D721Med (cell line): ENCODE measurements at regions not wholly inside any gene's neighbourhood (a gene's known extent, or its start where the extent isn't known, plus 50 kb on each side); places are given as distances from the start of the nearest gene placed in this dataset.

Source experiments
- DNase-seq: peaks from one replicate; pipeline ENCODE4 v3.0.0; 2011; ENCODE audit warnings: low spot score; ENCODE audit not compliant: insufficient read length
- FAIRE-seq: peaks from 2 replicates; lab custom pipeline; 2011; peaks lifted over from hg19 to GRCh38; lab: Jason Lieb, UNC
- TF ChIP-seq, protein P1 (sequence below): IDR thresholded peaks from 2 replicates; pipeline ENCODE4 v1.5.1; 2012; ENCODE audit warnings: mild to moderate bottlenecking, control low read depth; ENCODE audit not compliant: insufficient read depth; ENCODE audit errors: missing control alignments

DNA sequence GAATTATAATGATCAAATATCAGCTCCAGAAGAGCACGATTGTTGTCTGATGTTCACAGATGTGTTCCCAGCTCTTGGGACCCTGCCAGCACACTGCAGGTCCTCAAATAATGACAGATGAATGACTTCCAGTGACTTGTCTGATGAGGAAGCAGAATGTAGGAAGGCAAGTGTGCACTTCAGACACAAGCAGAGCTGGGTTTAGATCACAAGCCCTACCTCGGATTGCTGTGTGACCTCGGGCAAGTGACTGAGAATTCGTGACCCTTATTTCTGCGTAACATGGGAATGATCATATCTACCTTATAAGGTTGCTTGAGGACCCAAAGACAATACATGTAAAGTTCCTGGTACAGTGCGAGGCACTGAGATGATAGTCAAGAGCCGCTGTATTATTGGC lies 182.2 kb downstream of the ABCC12 start:
- TF ChIP-seq, protein P1, sequence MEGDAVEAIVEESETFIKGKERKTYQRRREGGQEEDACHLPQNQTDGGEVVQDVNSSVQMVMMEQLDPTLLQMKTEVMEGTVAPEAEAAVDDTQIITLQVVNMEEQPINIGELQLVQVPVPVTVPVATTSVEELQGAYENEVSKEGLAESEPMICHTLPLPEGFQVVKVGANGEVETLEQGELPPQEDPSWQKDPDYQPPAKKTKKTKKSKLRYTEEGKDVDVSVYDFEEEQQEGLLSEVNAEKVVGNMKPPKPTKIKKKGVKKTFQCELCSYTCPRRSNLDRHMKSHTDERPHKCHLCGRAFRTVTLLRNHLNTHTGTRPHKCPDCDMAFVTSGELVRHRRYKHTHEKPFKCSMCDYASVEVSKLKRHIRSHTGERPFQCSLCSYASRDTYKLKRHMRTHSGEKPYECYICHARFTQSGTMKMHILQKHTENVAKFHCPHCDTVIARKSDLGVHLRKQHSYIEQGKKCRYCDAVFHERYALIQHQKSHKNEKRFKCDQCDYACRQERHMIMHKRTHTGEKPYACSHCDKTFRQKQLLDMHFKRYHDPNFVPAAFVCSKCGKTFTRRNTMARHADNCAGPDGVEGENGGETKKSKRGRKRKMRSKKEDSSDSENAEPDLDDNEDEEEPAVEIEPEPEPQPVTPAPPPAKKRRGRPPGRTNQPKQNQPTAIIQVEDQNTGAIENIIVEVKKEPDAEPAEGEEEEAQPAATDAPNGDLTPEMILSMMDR = no peak
- FAIRE-seq (no peak), DNase-seq (no peak)

DNA sequence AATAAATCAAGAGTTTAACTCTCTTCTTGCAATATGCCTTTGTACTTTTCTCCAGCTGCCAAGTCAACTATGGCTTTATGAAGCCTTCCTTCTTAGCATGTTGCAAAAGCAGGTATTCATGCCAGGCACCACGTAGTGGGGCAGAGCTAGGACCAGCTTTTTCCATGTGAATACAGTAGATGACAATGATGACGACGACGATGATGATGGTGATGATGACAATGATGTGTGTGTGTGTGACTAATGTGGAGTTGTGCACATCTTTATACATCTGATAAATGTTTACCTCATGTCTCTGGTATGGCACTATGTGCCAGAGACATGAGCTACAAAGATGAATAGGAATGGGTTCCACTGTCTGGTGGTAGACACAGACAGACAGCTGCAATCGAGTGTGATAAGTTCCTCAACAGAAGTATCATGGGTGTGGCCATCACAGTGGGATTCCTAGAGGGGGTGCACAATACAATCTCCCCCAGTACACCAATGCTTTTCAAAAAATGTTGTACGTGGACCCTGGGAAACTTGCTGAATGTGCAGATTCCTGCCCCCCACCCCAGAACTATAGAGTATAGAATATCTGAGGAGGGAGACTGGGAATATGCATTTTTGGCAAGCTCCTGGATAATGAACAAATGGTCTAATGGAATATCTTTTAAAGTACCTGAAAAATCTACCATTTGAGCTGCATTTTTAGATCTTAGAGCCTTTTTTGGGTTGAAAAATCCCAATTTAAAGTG lies 183.4 kb downstream of the ABCC12 start:
- TF ChIP-seq, protein P1 = no peak
- FAIRE-seq (no peak), DNase-seq (no peak)

DNA sequence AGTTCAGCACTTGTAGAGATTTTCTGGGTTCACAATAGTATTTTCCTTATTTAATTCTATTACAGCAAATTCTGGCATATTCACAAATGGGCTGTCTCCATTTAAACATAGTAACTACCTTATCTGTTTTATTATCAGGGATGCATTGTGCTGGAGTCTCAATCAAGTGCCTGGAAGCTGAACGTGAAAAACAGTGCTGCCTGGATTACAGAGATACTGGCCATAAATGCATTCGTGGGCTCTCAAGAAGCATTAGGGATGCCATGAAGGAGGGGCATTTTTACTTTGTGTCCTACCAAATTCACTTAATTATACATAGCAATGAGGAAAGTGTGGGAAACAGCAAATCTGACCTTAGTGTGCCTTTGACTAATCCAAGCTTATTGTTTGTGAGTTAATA lies 184.6 kb downstream of the ABCC12 start:
- FAIRE-seq = no peak
- TF ChIP-seq, protein P1 = no peak
- no peak for DNase-seq

DNA sequence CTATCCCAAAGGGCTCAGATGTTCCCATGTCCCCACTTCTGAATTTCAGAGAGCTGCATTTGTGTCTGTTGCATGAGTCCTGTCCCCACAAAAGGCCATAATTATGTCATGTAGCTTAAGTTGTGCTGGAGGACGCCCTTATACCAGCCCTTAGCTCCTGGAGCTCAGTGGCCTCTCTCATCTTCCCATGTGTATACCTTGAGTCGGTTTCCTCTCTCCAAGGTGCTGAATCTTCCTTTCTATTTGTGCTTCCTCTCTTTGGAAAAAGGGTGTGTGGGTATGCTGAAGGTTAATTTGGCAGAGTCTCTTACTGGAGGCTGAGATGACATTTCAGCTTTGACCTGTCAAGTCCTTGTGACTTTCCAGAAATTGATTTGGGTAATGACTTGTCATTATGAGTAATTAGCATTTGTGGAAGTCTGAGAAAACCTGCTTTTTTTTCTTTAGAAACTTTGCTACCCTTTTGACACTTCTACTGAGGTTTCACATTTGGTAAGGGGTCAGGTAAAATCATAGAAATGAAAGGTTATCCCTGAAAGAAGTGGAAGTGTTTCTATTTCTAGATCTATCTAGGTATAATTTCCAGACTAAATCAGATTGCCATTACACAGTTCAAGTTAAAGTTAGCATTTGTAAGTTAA lies 185.4 kb downstream of the ABCC12 start:
- FAIRE-seq = no peak
- DNase-seq = no peak
- TF ChIP-seq, protein P1 = no peak

DNA sequence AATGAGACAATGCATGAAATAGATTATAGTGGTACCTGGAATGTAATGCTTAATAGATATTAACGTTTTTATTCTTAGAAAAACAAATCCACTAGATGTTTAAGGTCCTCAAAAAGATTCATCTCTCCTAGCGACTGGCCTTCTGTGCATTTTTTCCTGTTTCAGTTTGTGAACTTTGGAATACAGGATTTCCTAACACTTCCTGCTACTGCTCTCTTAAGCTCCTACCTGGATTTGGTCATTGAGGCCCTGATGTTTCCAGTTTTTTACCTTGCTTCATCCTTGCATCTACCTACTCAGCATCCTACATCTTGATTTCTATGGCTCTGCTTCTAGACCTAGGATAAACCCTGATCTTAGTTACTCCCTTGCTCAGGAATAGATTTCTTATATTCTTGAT lies 188.4 kb downstream of the ABCC12 start:
- TF ChIP-seq, protein P1 = no peak
- DNase-seq = no peak
- FAIRE-seq = no peak

DNA sequence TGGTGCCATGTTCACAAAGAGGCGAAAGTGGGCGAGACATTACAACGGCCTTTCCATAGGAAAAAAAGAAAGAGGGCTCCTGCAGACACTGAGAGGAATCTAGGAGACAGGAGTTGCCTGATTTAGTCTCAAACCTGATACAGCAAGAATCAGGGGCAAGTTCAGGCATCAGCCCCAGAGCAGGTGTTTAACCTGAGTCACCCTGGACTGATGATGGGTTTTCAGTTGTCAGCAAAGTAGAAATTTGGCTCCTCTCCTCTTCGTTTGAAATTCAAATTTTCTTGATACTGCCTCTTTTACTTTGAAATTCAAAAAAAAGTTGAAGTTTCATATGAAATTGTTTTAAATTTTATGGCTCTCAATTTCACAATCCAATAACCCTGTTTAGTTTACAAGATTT lies 189.5 kb downstream of the ABCC12 start:
- DNase-seq = no peak
- no peak for FAIRE-seq
- TF ChIP-seq, protein P1 = no peak

DNA sequence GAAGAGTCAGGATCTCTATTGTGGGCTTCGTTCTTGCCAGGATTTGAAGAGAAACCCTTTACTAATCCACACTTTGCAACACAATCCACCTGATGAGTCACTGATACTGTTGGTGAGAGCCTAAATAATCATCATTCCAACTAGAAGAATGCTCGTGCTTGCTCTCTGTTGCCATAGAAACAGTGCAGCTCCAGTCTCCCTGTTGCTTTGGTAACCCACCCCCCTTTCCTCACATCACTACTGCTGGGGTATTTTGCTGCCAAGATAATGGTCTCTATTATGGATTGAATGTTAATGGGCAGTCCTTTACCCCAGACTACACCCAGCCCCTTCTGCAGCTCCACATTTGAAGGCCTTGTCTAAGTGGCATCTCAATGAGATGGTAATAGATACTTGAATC lies 190.4 kb downstream of the ABCC12 start:
- no peak for FAIRE-seq
- DNase-seq = no peak
- TF ChIP-seq, protein P1 = no peak
